Adrenal gland (tissue), 9 donors: ENCODE measurements at regions not wholly inside any gene's neighbourhood (a gene's known extent, or its start where the extent isn't known, plus 50 kb on each side); places are given as distances from the start of the nearest gene placed in this dataset.

ENCODE experiments used
- DNase-seq, 7 donors: peaks; one replicate each; pipeline ENCODE4 v3.0.0-alpha.2; 2019 to 2020
- H3K27ac ChIP-seq, 5 donors: fragments of 200-600 bp; sonication (generic) in 4 of 5; 1 replicate in 3 of 5; 2 replicates in 2 of 5; pipeline versions ENCODE4 v1.5.1 to v1.8.0; 2016 to 2020; ENCODE audit warnings: mild to moderate bottlenecking in 1 of 5
- H3K27me3 ChIP-seq: fragments of 200-600 bp; 2 replicates; pipeline ENCODE4 v1.8.0; 2021
- H3K36me3 ChIP-seq, 2 donors: fragments of 200-600 bp; replicated peaks in 1 of 2; 1 replicate in 1 of 2; 2 replicates in 1 of 2; pipeline versions ENCODE4 v1.5.1 to v1.8.0; 2018 to 2022
- H3K4me1 ChIP-seq, 2 donors: fragments of 200-600 bp; replicated peaks in 1 of 2; 1 replicate in 1 of 2; 2 replicates in 1 of 2; pipeline versions ENCODE4 v1.5.1 to v1.8.0; 2018 to 2021
- H3K4me3 ChIP-seq, 4 donors: fragments of 200-600 bp; sonication (generic) in 3 of 4; one replicate each; pipeline ENCODE4 v1.5.1; 2016 to 2018
- H3K9me3 ChIP-seq, 3 donors: fragments of 200-600 bp; sonication (generic) in 1 of 3; replicated peaks in 1 of 3; 1 replicate in 2 of 3; 2 replicates in 1 of 3; pipeline versions ENCODE4 v1.5.1 to v1.8.0; 2016 to 2021
- POLR2A ChIP-seq, 2 donors: fragments of 450-650 bp; IDR thresholded peaks; one replicate each; pipeline ENCODE4 v1.6.1; 2017; ENCODE audit warnings: antibody characterized with exemption in 2 of 2, mild to moderate bottlenecking in 2 of 2, moderate library complexity in 1 of 2
- WGBS, 4 donors: extraction: QIAGEN DNeasy Blood & Tissue Kit in 2 of 4; methylation state at CpG; one replicate each; pipeline versions ENCODE4 v1.1.5 to v1.1.7; 2013 to 2017; 5-methylcytosine and 5-hydroxymethylcytosine counted together
- intact Hi-C, 2 donors: fragments of 100-400 bp; cut with DNase I; formaldehyde crosslinking; loops; one replicate each; pipeline versions ENCODE4 v1.14.1 to v1.15.0; 2022 to 2023
- TF ChIP-seq, protein P1 (sequence below), 6 experiments: fragments of 450-650 bp in 4 of 6; fragments of 200-600 bp in 2 of 6; sonication (generic) in 1 of 6; IDR thresholded peaks; 1 replicate in 5 of 6; 2 replicates in 1 of 6; pipeline versions ENCODE4 v1.5.1 to v1.8.0; 2016 to 2021; ENCODE audit warnings: antibody characterized with exemption in 6 of 6, mild to moderate bottlenecking in 2 of 6, moderate library complexity in 1 of 6
- donor health status: healthy with polysubstance abuse.
- donor health status: Bipolar disorder and iron deficiency.
- donor health status: DM: yes; HTN: yes; CAD: no.
- donor health status: DM: no; HTN: no; CAD: no.
- donor health status: DM: no; HTN: no; CAD: no.

DNA sequence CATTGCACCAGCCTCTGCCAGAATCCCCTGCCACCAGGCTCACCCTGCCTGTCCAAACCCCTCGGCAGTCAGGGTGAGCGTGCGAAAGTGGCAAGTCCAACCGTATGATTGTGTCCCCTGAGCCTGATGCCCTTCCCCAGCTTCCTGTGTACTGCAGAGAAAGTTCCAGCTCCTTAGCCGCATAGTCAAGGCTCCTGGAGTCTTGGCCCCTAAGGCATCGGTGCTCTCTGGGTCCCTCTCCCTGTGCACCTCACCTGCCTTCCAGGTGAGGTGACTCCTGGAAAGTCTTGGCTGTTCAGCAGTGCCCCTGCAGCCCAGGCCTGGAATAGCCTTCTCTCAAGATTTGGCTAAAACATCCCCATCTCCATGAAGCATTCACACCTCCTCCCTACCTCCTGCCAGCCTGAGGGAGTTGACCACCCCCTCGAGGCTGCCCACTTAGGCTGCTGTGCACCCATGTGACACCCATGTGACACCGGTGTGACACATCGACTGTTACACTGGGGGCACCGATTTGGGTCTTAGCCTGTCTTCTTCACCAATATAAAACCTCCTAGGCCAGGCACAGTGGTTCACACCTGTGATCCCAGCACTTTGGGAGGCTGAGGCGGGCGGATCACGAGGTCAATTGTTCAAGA is 56.1 kb upstream of the ELN start:
- DNase-seq: peak in 1 of 7 donors; percentile 36
- H3K4me3 ChIP-seq: no peak overlapping the region
- no peaks in the 10 kb centered on the region for H3K9me3 ChIP-seq
- no peaks in the 10 kb centered on the region for H3K4me1 ChIP-seq
- no peak for TF ChIP-seq POLR2A (IDR thresholded peaks at IDR 0.05)
- TF ChIP-seq, protein P1, sequence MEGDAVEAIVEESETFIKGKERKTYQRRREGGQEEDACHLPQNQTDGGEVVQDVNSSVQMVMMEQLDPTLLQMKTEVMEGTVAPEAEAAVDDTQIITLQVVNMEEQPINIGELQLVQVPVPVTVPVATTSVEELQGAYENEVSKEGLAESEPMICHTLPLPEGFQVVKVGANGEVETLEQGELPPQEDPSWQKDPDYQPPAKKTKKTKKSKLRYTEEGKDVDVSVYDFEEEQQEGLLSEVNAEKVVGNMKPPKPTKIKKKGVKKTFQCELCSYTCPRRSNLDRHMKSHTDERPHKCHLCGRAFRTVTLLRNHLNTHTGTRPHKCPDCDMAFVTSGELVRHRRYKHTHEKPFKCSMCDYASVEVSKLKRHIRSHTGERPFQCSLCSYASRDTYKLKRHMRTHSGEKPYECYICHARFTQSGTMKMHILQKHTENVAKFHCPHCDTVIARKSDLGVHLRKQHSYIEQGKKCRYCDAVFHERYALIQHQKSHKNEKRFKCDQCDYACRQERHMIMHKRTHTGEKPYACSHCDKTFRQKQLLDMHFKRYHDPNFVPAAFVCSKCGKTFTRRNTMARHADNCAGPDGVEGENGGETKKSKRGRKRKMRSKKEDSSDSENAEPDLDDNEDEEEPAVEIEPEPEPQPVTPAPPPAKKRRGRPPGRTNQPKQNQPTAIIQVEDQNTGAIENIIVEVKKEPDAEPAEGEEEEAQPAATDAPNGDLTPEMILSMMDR (IDR thresholded peaks at IDR 0.05): no peak
- no peaks in the 10 kb centered on the region for H3K27me3 ChIP-seq
- 75 to 78% (median 77%) methylated on average over 13 of the region's 13 CpGs for WGBS, 4 donors
- intact Hi-C loops: no loop called here
- no peaks in the 10 kb centered on the region for H3K36me3 ChIP-seq
- no peak overlapping the region for H3K27ac ChIP-seq

DNA sequence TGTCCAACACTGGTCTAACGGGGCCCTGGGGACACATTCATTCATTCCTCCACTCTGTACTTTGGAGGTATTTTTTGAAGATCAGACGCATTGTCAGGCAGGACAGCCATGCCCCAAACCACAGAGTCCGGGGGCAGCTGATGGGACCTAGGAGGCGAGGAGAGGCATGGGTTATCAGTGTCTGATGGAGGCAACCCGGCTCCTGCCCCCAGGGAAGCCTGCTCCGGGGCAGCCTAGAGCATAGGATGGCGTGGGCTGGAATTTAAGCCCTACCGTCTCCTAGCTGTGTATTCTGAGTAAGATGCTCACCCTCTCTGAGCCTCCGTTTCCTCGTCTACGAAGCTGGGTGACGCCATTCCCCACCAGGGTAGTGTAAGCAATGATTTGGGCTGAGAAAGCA is 55.4 kb upstream of the ELN start:
- Histone ChIP-seq H3K36me3 (no peaks in the 10 kb centered on the region), H3K4me3 (no peak overlapping the region), H3K9me3 (no peaks in the 10 kb centered on the region), H3K4me1 (no peaks in the 10 kb centered on the region), H3K27ac (no peak overlapping the region), H3K27me3 (no peaks in the 10 kb centered on the region)
- peak in 1 of 7 donors; percentile 15 for DNase-seq
- 79 to 88% (median 84%) methylated on average over 11 to 12 of the region's 12 CpGs for WGBS, 4 donors
- TF ChIP-seq, protein P1 (IDR thresholded peaks at IDR 0.05): no peak
- intact Hi-C loops: no loop called here

- H3K27me3 ChIP-seq: no peaks in the 10 kb centered on the region
- 55 to 80% (median 57%) methylated on average over 1 to 6 of the region's 6 CpGs; no CpG with 5 or more reads in 1 of the 4 donors for WGBS, 4 donors
- intact Hi-C loops: no loop called here
- no peak overlapping the region for H3K27ac ChIP-seq
- DNase-seq: peak in 1 of 7 donors; percentile 41
- no peaks in the 10 kb centered on the region for H3K36me3 ChIP-seq
- no peaks in the 10 kb centered on the region for H3K4me1 ChIP-seq
- no peak overlapping the region for H3K4me3 ChIP-seq
- no peaks in the 10 kb centered on the region for H3K9me3 ChIP-seq
- TF ChIP-seq, protein P1 (IDR thresholded peaks at IDR 0.05): no peak
Observed at GRCh38 chr7:73973091-73973490, 54.9 kb upstream of the ELN start.

- intact Hi-C loops: no loop called here
- Histone ChIP-seq H3K27me3 (no peaks in the 10 kb centered on the region), H3K36me3 (no peaks in the 10 kb centered on the region), H3K9me3 (no peaks in the 10 kb centered on the region), H3K4me3 (no peak overlapping the region), H3K4me1 (no peaks in the 10 kb centered on the region), H3K27ac (no peak overlapping the region)
- no peak for TF ChIP-seq POLR2A (IDR thresholded peaks at IDR 0.05)
- TF ChIP-seq, protein P1 (IDR thresholded peaks at IDR 0.05): no peak
- WGBS, 4 donors: 90 to 94% (median 91%) methylated on average over 20 to 23 of the region's 23 CpGs
- no peak for DNase-seq
Observed at GRCh38 chr7:73974101-73974947, 53.6 kb upstream of the ELN start.
